WERI-Rb-1 (cell line): ENCODE measurements at regions not wholly inside any gene's neighbourhood (a gene's known extent, or its start where the extent isn't known, plus 50 kb on each side); places are given as distances from the start of the nearest gene placed in this dataset.

ENCODE experiments used
- DNase-seq: peaks from one replicate; pipeline ENCODE4 v3.0.0-alpha.2; 2020
- H3K27ac ChIP-seq: fragments of 250-450 bp; sonication (Bioruptor Pico); 2 replicates; pipeline ENCODE4 v1.5.1; 2020; ENCODE audit warnings: mild to moderate bottlenecking, moderate library complexity
- H3K27me3 ChIP-seq: fragments of 250-450 bp; sonication (Bioruptor Pico); 2 replicates; pipeline ENCODE4 v1.5.1; 2021; ENCODE audit warnings: mild to moderate bottlenecking, low read depth, moderate library complexity; ENCODE audit not compliant: insufficient read depth, severe bottlenecking
- H3K36me3 ChIP-seq: fragments of 250-450 bp; sonication (Bioruptor Pico); 2 replicates; pipeline ENCODE4 v1.5.1; 2020; ENCODE audit warnings: mild to moderate bottlenecking, moderate library complexity
- H3K4me3 ChIP-seq: 2 replicates; pipeline ENCODE4 v1.5.1; 2011; ENCODE audit warnings: low read depth, mild to moderate bottlenecking, control low read depth, low read length
- H3K9me3 ChIP-seq: fragments of 250-450 bp; sonication (Bioruptor Pico); 2 replicates; pipeline ENCODE4 v1.5.1; 2021; ENCODE audit warnings: mild to moderate bottlenecking, moderate library complexity; ENCODE audit not compliant: severe bottlenecking
- CTCF ChIP-seq: IDR thresholded peaks from 2 replicates; pipeline ENCODE4 v1.5.1; 2011; ENCODE audit warnings: low read depth, mild to moderate bottlenecking, control low read depth, inconsistent platforms, low read length

- TF ChIP-seq CTCF = no peak
- DNase-seq = no peak
- no peak overlapping the region for H3K4me3 ChIP-seq
- no peaks in the 10 kb centered on the region for H3K9me3 ChIP-seq
- H3K27me3 ChIP-seq = no peaks in the 10 kb centered on the region
- no peak overlapping the region for H3K27ac ChIP-seq
- no peaks in the 10 kb centered on the region for H3K36me3 ChIP-seq
Observed at GRCh38 chr12:92452763-92453162, 250.0 kb upstream of the PLEKHG7 start.

- H3K4me3 ChIP-seq = no peak overlapping the region
- no peak overlapping the region for H3K27ac ChIP-seq
- no peaks in the 10 kb centered on the region for H3K9me3 ChIP-seq
Observed at GRCh38 chr12:92446083-92446460, 256.7 kb upstream of the PLEKHG7 start.

GRCh38 chr12:92445253-92446082 is 257.3 kb upstream of the PLEKHG7 start:
- Histone ChIP-seq H3K27ac (no peak overlapping the region), H3K4me3 (no peak overlapping the region), H3K36me3 (no peaks in the 10 kb centered on the region), H3K27me3 (no peaks in the 10 kb centered on the region), H3K9me3 (no peaks in the 10 kb centered on the region)
- no peak for DNase-seq
- no peak for TF ChIP-seq CTCF

More at GRCh38 chr12:92446083-92446460, 256.7 kb upstream of the PLEKHG7 start:
- TF ChIP-seq CTCF = no peak
- no peaks in the 10 kb centered on the region for H3K27me3 ChIP-seq
- DNase-seq = no peak
- H3K36me3 ChIP-seq = no peaks in the 10 kb centered on the region

- Histone ChIP-seq H3K36me3 (no peaks in the 10 kb centered on the region), H3K4me3 (no peak overlapping the region), H3K27me3 (no peaks in the 10 kb centered on the region), H3K27ac (no peak overlapping the region), H3K9me3 (no peaks in the 10 kb centered on the region)
- DNase-seq = no peak
- no peak for TF ChIP-seq CTCF
Observed at GRCh38 chr12:92444763-92445162, 258.0 kb upstream of the PLEKHG7 start.

- H3K27ac ChIP-seq = no peak overlapping the region
- H3K36me3 ChIP-seq = no peaks in the 10 kb centered on the region
- H3K4me3 ChIP-seq = no peak overlapping the region
- no peak for TF ChIP-seq CTCF
- H3K27me3 ChIP-seq = no peaks in the 10 kb centered on the region
- no peaks in the 10 kb centered on the region for H3K9me3 ChIP-seq
- no peak for DNase-seq
Observed at GRCh38 chr12:92442782-92443181, 260.0 kb upstream of the PLEKHG7 start.

GRCh38 chr12:92440072-92440471 is 262.7 kb upstream of the PLEKHG7 start:
- no peaks in the 10 kb centered on the region for H3K36me3 ChIP-seq
- no peak overlapping the region for H3K27ac ChIP-seq
- DNase-seq = no peak
- H3K27me3 ChIP-seq = no peaks in the 10 kb centered on the region
- TF ChIP-seq CTCF = no peak
- H3K9me3 ChIP-seq = no peaks in the 10 kb centered on the region
- H3K4me3 ChIP-seq = no peak overlapping the region
